Muscle of leg (tissue), 3 donors: ENCODE measurements at regions not wholly inside any gene's neighbourhood (a gene's known extent, or its start where the extent isn't known, plus 50 kb on each side); places are given as distances from the start of the nearest gene placed in this dataset.
A peak's percentile ranks its signal among the peaks of the same experiment; 100 is the strongest.

Experiments used
- DNase-seq: peaks from one replicate; pipeline ENCODE4 v3.0.0; 2013
- H3K27ac ChIP-seq: one replicate; pipeline ENCODE4 v1.5.1; 2013; ENCODE audit warnings: mild to moderate bottlenecking, low read length, control low read depth
- H3K27me3 ChIP-seq: one replicate; pipeline ENCODE4 v1.6.1; 2013; ENCODE audit warnings: low read length; ENCODE audit not compliant: control insufficient read depth, insufficient read depth
- H3K36me3 ChIP-seq: one replicate; pipeline ENCODE4 v1.6.1; 2013; ENCODE audit warnings: low read length; ENCODE audit not compliant: control insufficient read depth, insufficient read depth
- H3K4me1 ChIP-seq: one replicate; pipeline ENCODE4 v1.6.1; 2013; ENCODE audit warnings: low read length; ENCODE audit not compliant: control insufficient read depth, insufficient read depth
- H3K4me3 ChIP-seq: one replicate; pipeline ENCODE4 v1.5.1; 2013; ENCODE audit warnings: low read length, control low read depth
- H3K9me3 ChIP-seq: replicated peaks from 2 replicates; pipeline ENCODE4 v1.6.1; 2013; ENCODE audit warnings: low read depth, low read length; ENCODE audit not compliant: control insufficient read depth
- WGBS: methylation state at CpG from one replicate; pipeline ENCODE4 v1.1.5; 2013; ENCODE audit warnings: missing lambda C conversion rate; ENCODE audit not compliant: insufficient coverage; 5-methylcytosine and 5-hydroxymethylcytosine counted together

DNA sequence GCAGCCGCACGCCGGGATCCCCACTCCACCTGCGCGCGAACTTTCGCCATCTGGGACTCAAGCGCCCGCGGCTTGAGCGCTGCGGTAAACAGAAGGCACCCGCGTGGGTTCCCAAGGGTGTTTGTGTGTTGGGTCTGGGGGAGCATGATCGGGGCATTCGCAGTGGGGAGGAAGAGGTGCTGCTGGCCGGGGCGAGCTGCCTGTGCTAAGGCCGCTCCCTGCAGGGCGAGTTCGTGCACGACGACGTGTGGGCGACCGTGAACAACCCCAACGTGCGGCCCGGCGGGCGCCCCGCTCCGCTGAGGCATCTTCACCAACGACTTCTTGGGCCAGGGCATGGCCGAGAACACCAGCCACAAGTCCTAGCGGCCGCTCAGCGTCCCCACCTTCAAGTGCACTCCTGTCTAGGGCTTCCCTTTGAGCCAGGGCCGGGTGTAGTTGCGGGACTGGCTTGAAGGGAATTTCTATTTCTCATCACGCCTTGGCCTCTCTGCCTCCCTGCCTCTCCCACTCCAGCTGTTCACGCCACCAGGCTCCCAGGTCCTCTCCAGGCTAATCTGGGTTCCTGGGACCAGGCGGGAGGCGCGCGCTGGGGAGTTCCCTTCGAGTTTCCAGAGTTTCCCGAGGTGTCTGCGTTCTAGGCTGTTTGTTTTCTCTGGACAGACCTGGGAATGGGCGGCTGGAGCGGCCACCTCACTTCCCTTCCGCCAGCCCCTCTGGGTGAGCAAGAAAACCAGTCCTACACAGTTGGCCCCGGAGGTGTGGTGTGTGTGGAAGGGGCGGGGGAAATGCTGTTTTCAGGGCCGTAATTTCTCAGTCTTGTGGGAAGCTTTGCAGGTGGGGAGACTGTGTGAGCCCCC is 417.8 kb upstream of the TMTC1 start:
- Histone ChIP-seq H3K27me3 (peaks cover 22% of the 10 kb centered on the region), H3K36me3 (no peaks in the 10 kb centered on the region), H3K9me3 (no peaks in the 10 kb centered on the region), H3K4me3 (peak overlapping the region; percentile 11), H3K27ac (no peak overlapping the region), H3K4me1 (peaks cover 5% of the 10 kb centered on the region)
- WGBS, result 24% methylated on average over 50 of the region's 55 CpGs
- no peak for DNase-seq

DNA sequence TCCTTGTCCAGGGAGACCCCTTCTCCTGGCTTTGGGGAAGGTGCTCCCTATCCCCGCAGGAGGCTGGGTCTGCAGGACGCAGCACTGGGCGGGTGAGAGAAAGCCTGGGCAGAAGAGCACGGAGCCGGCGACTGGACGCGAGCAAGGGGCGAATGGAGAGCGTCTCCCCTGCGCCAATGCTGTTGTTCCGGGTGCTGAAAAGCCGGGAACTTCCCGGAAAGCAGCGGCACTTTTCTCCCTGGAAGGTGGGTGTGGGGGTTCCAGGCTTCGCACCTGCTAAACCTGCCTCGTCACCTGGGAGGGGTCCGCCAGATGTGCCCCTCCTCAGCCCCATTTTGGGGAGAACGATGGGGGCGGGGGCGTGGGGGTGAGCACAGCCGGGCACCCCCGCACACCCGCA is 417.1 kb upstream of the TMTC1 start:
- WGBS, result 2% methylated on average over 16 of the region's 24 CpGs
- peaks cover 5% of the 10 kb centered on the region for H3K4me1 ChIP-seq
- H3K36me3 ChIP-seq, result no peaks in the 10 kb centered on the region
- no peak for DNase-seq
- no peaks in the 10 kb centered on the region for H3K9me3 ChIP-seq
- H3K27me3 ChIP-seq, result peaks cover 22% of the 10 kb centered on the region
- peak overlapping the region; percentile 11 for H3K4me3 ChIP-seq
- no peak overlapping the region for H3K27ac ChIP-seq

DNA sequence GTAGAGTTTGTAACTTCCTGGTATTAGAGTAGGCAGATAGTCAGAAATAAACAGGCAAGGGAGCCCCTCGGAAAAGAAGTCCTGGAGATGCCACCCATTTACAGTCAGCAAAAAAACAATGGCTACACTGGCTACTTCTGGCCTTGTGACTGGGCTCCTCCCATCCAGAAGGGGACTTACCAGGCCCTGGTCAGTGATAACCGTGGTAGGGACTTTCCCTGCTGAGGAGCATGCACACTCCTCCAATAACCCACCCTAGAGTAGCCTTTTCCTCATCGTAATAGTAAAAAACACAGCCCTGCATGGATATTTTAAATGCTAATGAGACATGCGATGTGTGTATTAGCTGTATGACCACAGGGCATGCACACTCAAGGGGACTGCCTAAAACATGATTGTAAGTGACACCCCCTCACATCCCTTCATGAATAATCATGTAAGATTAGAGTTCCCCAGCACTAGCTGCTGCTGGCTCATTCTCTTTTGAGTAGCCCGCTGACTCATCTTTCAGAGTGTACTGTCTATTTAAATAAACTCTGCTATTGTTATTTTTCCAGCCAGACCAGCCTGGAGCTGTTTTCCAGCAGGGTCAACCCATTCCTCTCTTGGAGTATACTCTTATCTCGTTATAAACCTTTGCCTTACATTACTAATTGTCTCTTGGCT is 413.8 kb upstream of the TMTC1 start:
- peaks cover 21% of the 10 kb centered on the region for H3K27me3 ChIP-seq
- H3K4me3 ChIP-seq, result no peak overlapping the region
- H3K4me1 ChIP-seq, result peaks cover 5% of the 10 kb centered on the region
- no peaks in the 10 kb centered on the region for H3K36me3 ChIP-seq
- H3K27ac ChIP-seq, result no peak overlapping the region
- no peaks in the 10 kb centered on the region for H3K9me3 ChIP-seq
- 100% methylated on average over 2 of the region's 6 CpGs for WGBS
- no peak for DNase-seq

- Histone ChIP-seq H3K4me3 (no peak overlapping the region), H3K36me3 (no peaks in the 10 kb centered on the region), H3K27ac (no peak overlapping the region), H3K9me3 (no peaks in the 10 kb centered on the region), H3K4me1 (no peaks in the 10 kb centered on the region), H3K27me3 (no peaks in the 10 kb centered on the region)
- no peak for DNase-seq
- no CpG with 5 or more reads among the region's 3 CpGs for WGBS
These were observed 408.1 kb upstream of the TMTC1 start for GRCh38 chr12:30191696-30192455.

GRCh38 chr12:30188602-30189326 is 405.0 kb upstream of the TMTC1 start:
- Histone ChIP-seq H3K27ac (no peak overlapping the region), H3K4me3 (no peak overlapping the region)
- WGBS, result 39% methylated on average over 3 of the region's 8 CpGs

DNA sequence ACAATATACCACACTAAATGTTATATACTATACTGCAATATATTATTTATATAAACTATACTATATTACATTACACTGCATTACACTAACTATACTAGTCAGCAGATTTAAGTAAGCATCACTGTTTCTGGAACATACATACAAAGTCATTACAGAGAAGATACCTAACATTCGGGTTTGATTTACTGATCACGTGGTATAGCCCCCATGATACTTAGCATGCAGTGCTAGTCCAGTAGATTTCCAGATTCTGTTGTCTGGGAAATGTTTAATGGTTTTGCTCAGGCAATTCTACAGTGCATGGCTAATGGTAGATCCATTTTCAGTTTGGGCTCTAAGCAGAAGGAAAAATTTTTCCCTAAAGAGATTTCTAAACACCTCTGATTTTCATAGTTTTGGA is 403.7 kb upstream of the TMTC1 start:
- Histone ChIP-seq H3K9me3 (no peaks in the 10 kb centered on the region), H3K36me3 (no peaks in the 10 kb centered on the region), H3K27ac (no peak overlapping the region), H3K27me3 (no peaks in the 10 kb centered on the region), H3K4me3 (no peak overlapping the region), H3K4me1 (no peaks in the 10 kb centered on the region)
- WGBS, result no CpG with 5 or more reads among the region's 2 CpGs
- peak; percentile 42 for DNase-seq

More at GRCh38 chr12:30188602-30189326, 405.0 kb upstream of the TMTC1 start:
- Histone ChIP-seq H3K4me1 (no peaks in the 10 kb centered on the region), H3K27me3 (no peaks in the 10 kb centered on the region), H3K36me3 (no peaks in the 10 kb centered on the region), H3K9me3 (no peaks in the 10 kb centered on the region)
- DNase-seq, result peak; percentile 81

DNA sequence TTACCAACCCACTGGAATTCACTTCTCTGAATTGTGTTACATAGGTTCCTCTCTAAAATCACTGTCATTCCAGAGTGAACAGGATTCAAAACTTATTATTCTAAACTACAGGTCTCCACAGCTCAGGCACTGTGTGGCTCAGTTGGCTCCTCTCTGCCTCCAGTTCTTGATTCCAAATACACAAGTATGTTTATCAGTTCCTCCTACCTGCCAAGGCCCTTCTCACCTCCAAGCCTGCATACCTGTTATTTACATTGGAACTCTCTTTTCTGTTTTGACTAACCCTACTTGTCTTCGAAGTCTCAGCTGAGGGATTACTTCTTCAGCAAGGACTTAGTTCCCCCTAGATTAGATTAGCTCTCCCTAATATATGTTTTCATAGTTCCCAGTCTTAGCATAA is 397.6 kb upstream of the TMTC1 start:
- WGBS, result 43% methylated on average over 1 of the region's 1 CpG
- DNase-seq, result no peak

GRCh38 chr12:30180602-30181001 is 396.9 kb upstream of the TMTC1 start:
- no peaks in the 10 kb centered on the region for H3K9me3 ChIP-seq
- no peak for DNase-seq
- no peak overlapping the region for H3K27ac ChIP-seq
- H3K36me3 ChIP-seq, result no peaks in the 10 kb centered on the region
- H3K4me3 ChIP-seq, result no peak overlapping the region
- H3K27me3 ChIP-seq, result no peaks in the 10 kb centered on the region
- no peaks in the 10 kb centered on the region for H3K4me1 ChIP-seq

More for the DNA sequence above, 397.6 kb upstream of the TMTC1 start:
- Histone ChIP-seq H3K36me3 (no peaks in the 10 kb centered on the region), H3K9me3 (no peaks in the 10 kb centered on the region), H3K27ac (no peak overlapping the region), H3K4me1 (no peaks in the 10 kb centered on the region), H3K4me3 (no peak overlapping the region), H3K27me3 (no peaks in the 10 kb centered on the region)

DNA sequence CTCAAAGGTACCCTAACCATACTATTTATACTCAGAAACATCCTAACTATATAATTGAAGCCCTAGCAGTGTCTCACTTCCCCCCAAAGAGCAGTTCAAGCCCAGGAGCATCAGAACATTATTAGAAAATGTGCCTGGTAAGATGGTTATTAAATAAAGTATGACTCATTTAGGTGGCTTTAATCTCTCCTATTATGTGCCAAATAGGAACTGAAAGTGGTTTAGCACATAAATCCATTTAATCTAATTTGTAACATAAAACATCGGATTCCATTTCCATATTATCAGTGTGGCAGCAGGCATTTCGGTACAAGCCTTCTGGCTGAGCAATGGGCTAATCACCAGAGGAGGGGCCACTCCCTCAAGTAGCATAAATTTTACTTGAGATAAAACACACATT is 395.2 kb upstream of the TMTC1 start:
- Histone ChIP-seq H3K4me3 (no peak overlapping the region), H3K36me3 (no peaks in the 10 kb centered on the region), H3K9me3 (no peaks in the 10 kb centered on the region), H3K27ac (no peak overlapping the region), H3K27me3 (no peaks in the 10 kb centered on the region), H3K4me1 (no peaks in the 10 kb centered on the region)
- WGBS, result no CpG with 5 or more reads among the region's 2 CpGs
- no peak for DNase-seq
